Heart left ventricle (tissue), 13 donors: ENCODE measurements at regions not wholly inside any gene's neighbourhood (a gene's known extent, or its start where the extent isn't known, plus 50 kb on each side); places are given as distances from the start of the nearest gene placed in this dataset.

Experiments used
- POLR2A ChIP-seq, 2 donors: fragments of 450-650 bp; IDR thresholded peaks; one replicate each; pipeline ENCODE4 v1.6.1; 2017; ENCODE audit warnings: antibody characterized with exemption in 2 of 2, mild to moderate bottlenecking in 2 of 2, moderate library complexity in 2 of 2
- TF ChIP-seq, protein P1 (sequence below), 12 donors: fragments of 200-600 bp; sonication (generic) in 4 of 12; IDR thresholded peaks; one replicate each; pipeline versions ENCODE4 v1.5.0 to v1.8.0; 2018 to 2022; ENCODE audit warnings: antibody characterized with exemption in 12 of 12, mild to moderate bottlenecking in 5 of 12
- donor health status: ischemic (EF 13 %, LVEDD 7.1; RV severe dilation, severe dysfunction).
- donor health status: DM: no; HTN: yes; CAD: no.
- donor health status: DM: no; HTN: no; CAD: no.
- donor health status: ischemic (EF 25% LVEDD 6.9; RV normal size, moderate dysfunction).
- donor health status: ischemic (EF 25% LVEDD 5.7; RV mildly dilated, moderate dysfunction).
- donor health status: ischemic (EF 35%, LVEDD 5.7; RV mildly dilated, moderate dysfunction).
- donor health status: nonischemic (EF 11% LVEDD 7.7; RV severe dilation, severe dysfunction).
- donor health status: DM: yes; HTN: yes; CAD: no.
- donor health status: PGD.
- donor health status: ischemic (EF 29% LVEDD 5.4; RV normal size, mild dysfunction).
- donor health status: nonischemic (EF 23%, LVEDD 6.1; RV moderate dilation, normal function).

DNA sequence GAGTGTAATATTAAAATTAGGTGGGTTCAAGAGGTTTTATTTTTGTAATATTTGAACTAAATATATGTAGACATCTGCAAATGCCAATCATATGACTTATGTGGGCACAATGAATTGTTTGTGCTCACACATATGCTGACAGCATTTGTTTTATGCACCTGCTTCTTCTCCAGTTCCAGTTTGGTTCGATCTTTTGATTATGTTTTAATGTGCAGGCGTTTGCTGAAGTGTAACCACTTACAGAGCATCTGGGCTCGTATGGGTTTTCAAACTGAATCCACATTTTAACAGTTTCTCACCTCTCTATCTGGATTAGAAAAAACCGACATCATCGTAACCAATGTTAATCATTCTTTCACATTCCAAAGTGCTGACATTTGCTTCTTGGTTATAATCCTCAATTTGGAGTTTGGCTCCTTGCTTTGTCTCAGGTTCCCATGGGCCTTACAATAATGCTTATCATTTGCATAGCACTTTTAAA lies 129.1 kb upstream of the SPACA1 start:
- TF ChIP-seq, protein P1, sequence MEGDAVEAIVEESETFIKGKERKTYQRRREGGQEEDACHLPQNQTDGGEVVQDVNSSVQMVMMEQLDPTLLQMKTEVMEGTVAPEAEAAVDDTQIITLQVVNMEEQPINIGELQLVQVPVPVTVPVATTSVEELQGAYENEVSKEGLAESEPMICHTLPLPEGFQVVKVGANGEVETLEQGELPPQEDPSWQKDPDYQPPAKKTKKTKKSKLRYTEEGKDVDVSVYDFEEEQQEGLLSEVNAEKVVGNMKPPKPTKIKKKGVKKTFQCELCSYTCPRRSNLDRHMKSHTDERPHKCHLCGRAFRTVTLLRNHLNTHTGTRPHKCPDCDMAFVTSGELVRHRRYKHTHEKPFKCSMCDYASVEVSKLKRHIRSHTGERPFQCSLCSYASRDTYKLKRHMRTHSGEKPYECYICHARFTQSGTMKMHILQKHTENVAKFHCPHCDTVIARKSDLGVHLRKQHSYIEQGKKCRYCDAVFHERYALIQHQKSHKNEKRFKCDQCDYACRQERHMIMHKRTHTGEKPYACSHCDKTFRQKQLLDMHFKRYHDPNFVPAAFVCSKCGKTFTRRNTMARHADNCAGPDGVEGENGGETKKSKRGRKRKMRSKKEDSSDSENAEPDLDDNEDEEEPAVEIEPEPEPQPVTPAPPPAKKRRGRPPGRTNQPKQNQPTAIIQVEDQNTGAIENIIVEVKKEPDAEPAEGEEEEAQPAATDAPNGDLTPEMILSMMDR (IDR thresholded peaks at IDR 0.05), result no peak
- no peak for TF ChIP-seq POLR2A (IDR thresholded peaks at IDR 0.05)
